GM12865 (cell line): ENCODE measurements at regions not wholly inside any gene's neighbourhood (a gene's known extent, or its start where the extent isn't known, plus 50 kb on each side); places are given as distances from the start of the nearest gene placed in this dataset.
A peak's percentile ranks its signal among the peaks of the same experiment; 100 is the strongest.
"Not testable (repeated sequence)": the region's sequence is repeated elsewhere in the genome, so short reads cannot be mapped to it uniquely, and the experiment has no call there.

Experiments
- DNase-seq: peaks from one replicate; pipeline ENCODE4 v3.0.0; 2010; ENCODE audit warnings: low read depth
- H3K4me3 ChIP-seq: 2 replicates; pipeline ENCODE4 v1.5.1; 2011; ENCODE audit warnings: mild to moderate bottlenecking, low read depth, low read length, control low read depth
- TF ChIP-seq, protein P1 (sequence below): IDR thresholded peaks from 2 replicates; pipeline ENCODE4 v1.5.1; 2011; ENCODE audit warnings: low read length, control low read depth, low read depth, inconsistent platforms; ENCODE audit not compliant: insufficient read depth; ENCODE audit errors: missing control alignments

DNA sequence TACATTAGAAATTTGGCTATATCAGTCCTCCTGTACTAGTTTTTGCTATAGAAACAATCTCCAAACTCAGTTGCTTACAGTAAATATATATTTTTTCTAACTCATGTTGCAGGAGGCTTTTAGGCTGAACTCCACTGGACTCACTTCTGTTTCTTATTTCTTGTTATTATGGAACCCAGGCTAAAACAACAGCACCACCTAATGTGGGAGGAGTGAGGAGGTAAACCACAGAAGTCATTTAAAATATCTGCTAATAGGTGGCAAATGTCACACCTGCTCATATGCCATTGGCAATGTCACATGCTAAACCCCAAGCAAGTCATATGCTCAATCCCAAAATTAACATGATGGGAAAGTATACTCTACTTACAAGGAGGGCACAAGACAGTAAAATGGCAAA lies 462.2 kb downstream of the PLOD2 start:
- TF ChIP-seq, protein P1, sequence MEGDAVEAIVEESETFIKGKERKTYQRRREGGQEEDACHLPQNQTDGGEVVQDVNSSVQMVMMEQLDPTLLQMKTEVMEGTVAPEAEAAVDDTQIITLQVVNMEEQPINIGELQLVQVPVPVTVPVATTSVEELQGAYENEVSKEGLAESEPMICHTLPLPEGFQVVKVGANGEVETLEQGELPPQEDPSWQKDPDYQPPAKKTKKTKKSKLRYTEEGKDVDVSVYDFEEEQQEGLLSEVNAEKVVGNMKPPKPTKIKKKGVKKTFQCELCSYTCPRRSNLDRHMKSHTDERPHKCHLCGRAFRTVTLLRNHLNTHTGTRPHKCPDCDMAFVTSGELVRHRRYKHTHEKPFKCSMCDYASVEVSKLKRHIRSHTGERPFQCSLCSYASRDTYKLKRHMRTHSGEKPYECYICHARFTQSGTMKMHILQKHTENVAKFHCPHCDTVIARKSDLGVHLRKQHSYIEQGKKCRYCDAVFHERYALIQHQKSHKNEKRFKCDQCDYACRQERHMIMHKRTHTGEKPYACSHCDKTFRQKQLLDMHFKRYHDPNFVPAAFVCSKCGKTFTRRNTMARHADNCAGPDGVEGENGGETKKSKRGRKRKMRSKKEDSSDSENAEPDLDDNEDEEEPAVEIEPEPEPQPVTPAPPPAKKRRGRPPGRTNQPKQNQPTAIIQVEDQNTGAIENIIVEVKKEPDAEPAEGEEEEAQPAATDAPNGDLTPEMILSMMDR: no peak
- DNase-seq: peak; percentile 5
- no peak overlapping the region for H3K4me3 ChIP-seq

DNA sequence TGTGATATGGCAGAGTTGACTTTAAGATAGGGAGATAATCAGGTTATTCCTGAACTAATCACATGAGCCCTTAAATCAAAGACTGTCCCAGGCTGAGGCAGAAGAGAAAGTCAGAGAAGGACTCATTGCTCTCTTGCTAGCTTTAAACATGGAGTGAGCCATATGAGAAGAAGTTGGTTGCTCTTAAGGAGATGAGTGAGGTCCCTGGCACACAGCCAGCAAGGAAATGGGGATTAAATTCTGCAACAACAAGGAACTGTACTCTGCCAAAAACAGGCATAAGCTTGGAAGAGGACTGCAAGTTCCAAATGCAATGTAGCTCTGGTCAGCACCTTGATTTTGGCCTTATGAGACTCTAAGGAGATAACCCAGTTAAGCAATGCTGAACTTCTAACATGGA lies 457.0 kb downstream of the PLOD2 start:
- DNase-seq: no peak

DNA sequence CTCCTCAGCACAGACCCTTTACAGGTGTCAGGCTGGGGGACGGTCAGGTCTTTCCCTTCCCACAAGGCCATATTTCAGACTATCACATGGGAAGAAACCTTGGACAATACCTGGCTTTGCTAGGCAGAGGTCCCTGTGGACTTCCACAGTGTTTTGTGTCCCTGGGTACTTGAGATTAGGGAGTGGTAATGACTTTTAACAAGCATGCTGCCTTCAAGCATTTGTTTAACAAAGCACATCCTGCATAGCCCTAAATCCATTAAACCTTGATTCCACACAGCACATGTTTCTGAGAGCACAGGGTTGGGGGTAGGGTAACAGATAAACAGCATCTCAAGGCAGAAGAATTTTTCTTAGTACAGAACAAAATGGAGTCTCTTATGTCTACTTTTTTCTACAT lies 451.2 kb downstream of the PLOD2 start:
- H3K4me3 ChIP-seq, DNase-seq: not testable (repeated sequence)

More for the DNA sequence above, 457.0 kb downstream of the PLOD2 start:
- TF ChIP-seq, protein P1: no peak
- H3K4me3 ChIP-seq: no peak overlapping the region

DNA sequence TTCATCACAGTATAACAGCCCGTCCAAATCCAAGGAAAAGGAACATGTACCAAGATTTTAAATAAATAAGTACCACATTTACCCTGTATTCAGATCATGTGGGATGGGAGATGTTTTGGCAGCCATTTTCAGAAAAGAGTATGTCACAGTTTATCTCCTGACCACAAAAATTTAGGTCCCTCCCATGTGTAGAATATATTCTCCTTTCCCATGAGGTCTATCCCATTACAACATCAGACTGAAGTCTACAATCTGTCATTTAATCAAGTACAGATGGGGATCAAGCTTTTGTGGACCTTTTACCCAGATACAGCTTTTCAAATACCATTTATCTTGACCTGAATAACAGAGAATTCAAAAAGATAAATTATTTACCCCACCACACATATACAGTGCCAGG lies 444.5 kb downstream of the PLOD2 start:
- DNase-seq: no peak
- no peak overlapping the region for H3K4me3 ChIP-seq
- TF ChIP-seq, protein P1: no peak

DNA sequence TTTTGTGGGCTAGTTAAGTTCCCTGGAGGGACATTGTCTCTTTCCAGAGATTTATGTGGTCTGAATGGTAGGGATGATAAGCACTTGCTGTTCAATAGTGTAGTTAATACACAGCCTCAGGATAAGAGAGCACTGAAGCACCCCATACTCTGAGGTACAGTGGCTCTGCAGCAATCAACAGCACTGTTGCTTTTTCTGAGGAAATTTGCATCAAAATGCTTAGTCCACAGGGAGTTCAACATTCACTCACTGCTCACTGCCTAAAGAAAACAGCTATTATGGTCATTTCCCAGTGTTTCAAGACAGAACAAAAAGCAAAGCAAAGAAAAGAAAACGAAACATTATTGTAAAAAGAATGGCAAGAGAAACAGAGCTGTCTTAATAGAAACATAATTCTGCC lies 441.9 kb downstream of the PLOD2 start:
- no peak for DNase-seq
- H3K4me3 ChIP-seq: no peak overlapping the region
- TF ChIP-seq, protein P1: no peak

DNA sequence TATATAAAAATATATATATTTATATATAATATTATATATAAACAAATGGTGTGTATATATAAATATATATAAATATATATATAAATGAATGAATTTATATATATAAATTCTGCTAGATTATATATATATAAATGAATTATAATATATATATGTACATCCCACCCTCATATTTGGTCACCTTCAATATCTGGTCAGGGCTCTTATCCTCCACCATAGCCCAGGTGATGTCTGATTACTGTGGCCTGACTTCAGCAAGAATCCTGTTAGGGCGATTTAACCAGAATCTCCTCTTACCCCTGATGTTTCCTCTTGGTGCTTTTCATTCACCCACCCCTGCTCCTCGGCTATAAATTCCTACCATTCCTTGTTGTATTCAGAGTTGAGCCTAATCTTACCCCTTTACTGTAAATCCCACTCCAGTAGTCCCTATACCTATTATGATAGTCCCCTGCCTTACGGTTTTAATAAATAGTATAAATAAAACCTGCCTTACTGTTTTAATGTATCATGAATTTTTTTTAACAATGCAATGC lies 439.6 kb downstream of the PLOD2 start:
- no peak for DNase-seq
- TF ChIP-seq, protein P1: no peak
- H3K4me3 ChIP-seq: no peak overlapping the region

DNA sequence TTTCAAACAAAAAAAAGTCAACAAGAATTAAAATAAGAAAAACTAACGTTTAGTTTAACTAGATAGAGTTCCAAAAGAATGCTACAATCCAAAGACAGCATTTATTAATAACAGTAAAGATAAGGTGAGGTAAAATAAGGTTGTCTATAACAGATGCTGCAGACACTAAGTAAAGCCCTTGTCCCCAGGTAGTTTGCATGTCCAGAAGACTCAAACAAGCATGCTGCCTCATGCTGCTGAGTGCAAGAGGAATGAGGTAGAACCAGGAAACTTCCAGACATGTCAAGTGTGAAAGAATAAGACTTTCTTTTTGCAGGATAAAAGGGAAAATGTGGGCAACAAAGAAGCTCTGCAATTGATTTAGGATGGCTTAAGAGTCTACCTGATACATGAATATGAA lies 439.2 kb downstream of the PLOD2 start:
- H3K4me3 ChIP-seq: no peak overlapping the region
- no peak for DNase-seq
- TF ChIP-seq, protein P1: no peak
